GM18511 (cell line): ENCODE measurements at regions not wholly inside any gene's neighbourhood (a gene's known extent, or its start where the extent isn't known, plus 50 kb on each side); places are given as distances from the start of the nearest gene placed in this dataset.
"Not testable (repeated sequence)": the region's sequence is repeated elsewhere in the genome, so short reads cannot be mapped to it uniquely, and the experiment has no call there.

ENCODE experiments used
- ATAC-seq: cut with Tn5 transposase; IDR thresholded peaks from one replicate; pipeline ENCODE4 v1.9.1; 2021; ENCODE audit warnings: mild to moderate bottlenecking, moderate library complexity; ENCODE audit not compliant: unreplicated experiment

GRCh38 chr9:120338340-120338739 lies 241.6 kb downstream of the CDK5RAP2 start:
- no peak for ATAC-seq

- no peak for ATAC-seq
Observed at GRCh38 chr9:120337131-120337530, 242.8 kb downstream of the CDK5RAP2 start.

- ATAC-seq = no peak
Observed at GRCh38 chr9:120336753-120337090, 243.2 kb downstream of the CDK5RAP2 start.

- ATAC-seq = peak; percentile 61
Observed at GRCh38 chr9:120336021-120336752, 243.8 kb downstream of the CDK5RAP2 start.

GRCh38 chr9:120331913-120332312 lies 248.1 kb downstream of the CDK5RAP2 start:
- no peak for ATAC-seq

GRCh38 chr9:120330031-120330430 lies 249.9 kb downstream of the CDK5RAP2 start:
- no peak for ATAC-seq

GRCh38 chr9:120327322-120327721 lies 252.6 kb downstream of the CDK5RAP2 start:
- no peak for ATAC-seq

GRCh38 chr9:120326049-120326693 lies 253.8 kb downstream of the CDK5RAP2 start:
- ATAC-seq = no peak

- ATAC-seq = no peak
Observed at GRCh38 chr9:120324996-120325642, 254.8 kb downstream of the CDK5RAP2 start.

- ATAC-seq = no peak
Observed at GRCh38 chr9:120324461-120324860, 255.5 kb downstream of the CDK5RAP2 start.

- no peak for ATAC-seq
Observed at GRCh38 chr9:120323125-120323524, 256.8 kb downstream of the CDK5RAP2 start.

GRCh38 chr9:120319452-120319851 lies 260.5 kb downstream of the CDK5RAP2 start:
- no peak for ATAC-seq

- no peak for ATAC-seq
Observed at GRCh38 chr9:120315154-120315553, 264.8 kb downstream of the CDK5RAP2 start.

GRCh38 chr9:120312031-120312430 lies 267.9 kb downstream of the CDK5RAP2 start:
- ATAC-seq = no peak

- no peak for ATAC-seq
Observed at GRCh38 chr9:120310035-120310434, 269.9 kb downstream of the CDK5RAP2 start.

GRCh38 chr9:120308495-120308894 lies 271.5 kb downstream of the CDK5RAP2 start:
- no peak for ATAC-seq

- ATAC-seq = no peak
Observed at GRCh38 chr9:120307599-120307998, 272.4 kb downstream of the CDK5RAP2 start.

GRCh38 chr9:120306561-120306960 lies 273.4 kb downstream of the CDK5RAP2 start:
- no peak for ATAC-seq

GRCh38 chr9:120306088-120306487 lies 273.9 kb downstream of the CDK5RAP2 start:
- ATAC-seq = no peak

GRCh38 chr9:120304896-120305295 lies 275.1 kb downstream of the CDK5RAP2 start:
- ATAC-seq = not testable (repeated sequence)

GRCh38 chr9:120303519-120303918 lies 276.4 kb downstream of the CDK5RAP2 start:
- ATAC-seq = no peak

GRCh38 chr9:120299785-120300184 lies 280.2 kb downstream of the CDK5RAP2 start:
- no peak for ATAC-seq
